ENCODE measurements at regions not wholly inside any gene's neighbourhood (a gene's known extent, or its start where the extent isn't known, plus 50 kb on each side); places are given as distances from the start of the nearest gene placed in this dataset.

DNA sequence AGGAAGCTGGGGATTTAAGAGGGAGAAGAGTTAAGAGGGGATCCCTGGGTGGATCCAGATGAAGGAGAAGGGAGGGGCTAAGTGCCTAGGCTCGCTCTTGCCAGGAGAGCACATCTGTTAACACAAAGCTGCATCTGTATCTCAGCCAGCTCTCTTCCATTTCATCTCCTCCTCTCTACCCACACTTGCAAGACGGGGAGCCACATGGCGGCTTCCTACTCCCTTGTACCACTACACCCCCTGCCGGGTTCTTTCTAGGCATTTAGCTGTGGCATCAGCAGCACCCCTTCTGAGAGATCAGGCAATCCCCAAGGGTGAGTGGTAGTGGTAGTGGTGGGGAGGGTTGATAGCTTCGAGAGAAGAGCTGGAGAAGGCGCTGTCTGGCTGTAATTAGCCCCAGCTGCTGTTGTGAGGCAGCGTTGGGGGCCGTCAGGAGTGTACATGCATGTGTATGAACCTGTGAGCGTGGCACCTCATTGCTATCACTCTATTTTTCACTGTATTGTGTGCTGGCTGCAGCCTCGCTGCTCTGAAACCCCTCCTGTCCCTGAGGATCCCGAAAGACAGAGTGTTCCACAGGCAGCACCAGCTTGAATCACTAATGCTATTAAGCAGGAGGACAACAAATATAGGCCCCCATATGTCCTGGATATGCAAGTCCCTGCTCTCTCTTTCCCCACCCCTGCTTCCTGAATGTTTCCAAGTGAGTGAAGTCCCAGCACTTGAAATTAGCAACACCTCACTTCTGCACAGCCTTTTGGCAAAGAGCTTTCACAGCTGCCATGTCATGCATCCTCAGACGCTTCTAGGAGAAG, 73.7 kb downstream of the RTL9 start:
- no peak overlapping the region for H3K4me3 ChIP-seq (ENCODE audit: low read length)
- no peak for DNase-seq (ENCODE audit: low read depth)
- TF ChIP-seq, protein P1, sequence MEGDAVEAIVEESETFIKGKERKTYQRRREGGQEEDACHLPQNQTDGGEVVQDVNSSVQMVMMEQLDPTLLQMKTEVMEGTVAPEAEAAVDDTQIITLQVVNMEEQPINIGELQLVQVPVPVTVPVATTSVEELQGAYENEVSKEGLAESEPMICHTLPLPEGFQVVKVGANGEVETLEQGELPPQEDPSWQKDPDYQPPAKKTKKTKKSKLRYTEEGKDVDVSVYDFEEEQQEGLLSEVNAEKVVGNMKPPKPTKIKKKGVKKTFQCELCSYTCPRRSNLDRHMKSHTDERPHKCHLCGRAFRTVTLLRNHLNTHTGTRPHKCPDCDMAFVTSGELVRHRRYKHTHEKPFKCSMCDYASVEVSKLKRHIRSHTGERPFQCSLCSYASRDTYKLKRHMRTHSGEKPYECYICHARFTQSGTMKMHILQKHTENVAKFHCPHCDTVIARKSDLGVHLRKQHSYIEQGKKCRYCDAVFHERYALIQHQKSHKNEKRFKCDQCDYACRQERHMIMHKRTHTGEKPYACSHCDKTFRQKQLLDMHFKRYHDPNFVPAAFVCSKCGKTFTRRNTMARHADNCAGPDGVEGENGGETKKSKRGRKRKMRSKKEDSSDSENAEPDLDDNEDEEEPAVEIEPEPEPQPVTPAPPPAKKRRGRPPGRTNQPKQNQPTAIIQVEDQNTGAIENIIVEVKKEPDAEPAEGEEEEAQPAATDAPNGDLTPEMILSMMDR (conservative IDR thresholded peaks at IDR 0.05; ENCODE audit: low read depth, low read length) = no peak

DNA sequence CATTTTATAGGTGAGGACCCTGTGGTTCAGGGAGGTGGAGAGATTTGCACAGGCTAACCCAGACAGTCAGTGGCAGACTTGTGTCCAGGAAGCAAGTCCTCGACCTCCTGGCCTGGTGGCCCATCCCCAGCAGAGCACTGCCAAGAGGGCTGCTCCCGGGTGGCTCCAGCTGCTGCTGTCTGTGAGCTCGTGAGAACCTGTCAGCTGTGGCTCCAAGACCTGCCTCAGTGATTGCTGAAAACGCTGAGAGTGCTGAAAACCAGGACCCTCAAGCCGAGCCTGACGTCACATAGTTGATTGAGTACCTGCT, 74.2 kb downstream of the RTL9 start:
- TF ChIP-seq, protein P1 (conservative IDR thresholded peaks at IDR 0.05; ENCODE audit: low read depth, low read length) = no peak
- H3K4me3 ChIP-seq (ENCODE audit: low read length) = no peak overlapping the region
- DNase-seq (ENCODE audit: low read depth) = no peak

DNA sequence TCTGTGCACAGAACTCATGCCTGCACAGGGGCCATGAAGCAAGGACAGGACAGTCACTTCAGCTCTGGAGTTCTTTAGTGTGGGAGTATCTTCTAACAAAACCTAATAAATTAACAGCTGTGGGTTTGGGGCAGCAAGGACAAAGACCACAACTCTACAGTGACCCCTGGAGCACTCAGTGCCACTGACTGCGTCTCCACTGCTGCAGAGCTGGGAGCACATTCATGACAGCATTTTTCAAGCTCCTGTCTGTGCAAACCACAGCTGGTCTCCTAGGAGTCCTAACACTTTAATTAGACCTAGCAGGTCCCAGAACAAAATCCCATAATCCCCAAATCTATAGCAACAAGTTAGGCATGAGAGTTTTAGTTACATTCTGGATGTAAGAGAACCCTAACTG, 76.5 kb downstream of the RTL9 start:
- no peak overlapping the region for H3K4me3 ChIP-seq (ENCODE audit: low read length)
- TF ChIP-seq, protein P1 (conservative IDR thresholded peaks at IDR 0.05; ENCODE audit: low read depth, low read length) = no peak
- DNase-seq (ENCODE audit: low read depth) = no peak

DNA sequence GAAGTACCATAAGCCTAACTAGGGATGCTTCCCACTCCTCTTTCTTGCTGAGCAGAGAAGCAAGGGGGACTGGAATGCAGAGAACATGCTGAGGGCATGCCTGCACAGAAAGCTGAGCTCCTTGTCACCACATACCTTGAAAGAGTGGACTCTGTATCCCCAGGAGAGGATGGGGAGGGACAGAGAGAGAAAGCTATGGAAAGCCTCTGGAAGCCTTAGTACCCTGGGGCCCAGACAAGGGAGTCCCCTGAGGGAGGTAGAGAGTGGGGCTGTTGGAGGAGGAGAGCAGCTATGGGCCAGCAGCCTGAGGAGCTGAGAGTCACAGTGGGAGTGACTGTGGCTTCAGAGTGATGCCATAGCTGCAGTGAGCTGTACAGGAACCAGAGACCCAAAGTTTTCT, 77.9 kb downstream of the RTL9 start:
- TF ChIP-seq, protein P1 (conservative IDR thresholded peaks at IDR 0.05; ENCODE audit: low read depth, low read length) = no peak
- no peak for DNase-seq (ENCODE audit: low read depth)
- H3K4me3 ChIP-seq (ENCODE audit: low read length) = no peak overlapping the region

DNA sequence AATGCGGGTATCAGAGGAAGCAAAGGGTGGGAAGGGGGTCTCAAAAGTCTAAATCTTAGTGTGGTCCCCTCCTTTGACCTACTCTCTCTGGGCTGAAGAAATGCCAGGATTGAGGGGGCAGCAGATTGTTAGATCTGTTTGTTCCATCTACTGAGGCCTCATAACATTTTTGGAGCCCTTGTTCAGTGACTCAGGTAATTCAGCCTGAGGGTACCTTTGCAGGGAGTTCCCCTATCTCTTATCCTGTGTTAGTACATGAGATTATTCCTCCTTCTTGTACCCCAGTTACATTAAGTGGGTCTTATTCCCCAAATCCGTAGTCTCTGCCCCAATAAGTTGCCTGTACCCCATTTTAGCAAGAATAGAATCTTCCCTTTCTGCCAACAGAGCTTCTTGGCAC, 79.0 kb downstream of the RTL9 start:
- DNase-seq (ENCODE audit: low read depth) = no peak
- H3K4me3 ChIP-seq (ENCODE audit: low read length) = no peak overlapping the region
- TF ChIP-seq, protein P1 (conservative IDR thresholded peaks at IDR 0.05; ENCODE audit: low read depth, low read length) = no peak

DNA sequence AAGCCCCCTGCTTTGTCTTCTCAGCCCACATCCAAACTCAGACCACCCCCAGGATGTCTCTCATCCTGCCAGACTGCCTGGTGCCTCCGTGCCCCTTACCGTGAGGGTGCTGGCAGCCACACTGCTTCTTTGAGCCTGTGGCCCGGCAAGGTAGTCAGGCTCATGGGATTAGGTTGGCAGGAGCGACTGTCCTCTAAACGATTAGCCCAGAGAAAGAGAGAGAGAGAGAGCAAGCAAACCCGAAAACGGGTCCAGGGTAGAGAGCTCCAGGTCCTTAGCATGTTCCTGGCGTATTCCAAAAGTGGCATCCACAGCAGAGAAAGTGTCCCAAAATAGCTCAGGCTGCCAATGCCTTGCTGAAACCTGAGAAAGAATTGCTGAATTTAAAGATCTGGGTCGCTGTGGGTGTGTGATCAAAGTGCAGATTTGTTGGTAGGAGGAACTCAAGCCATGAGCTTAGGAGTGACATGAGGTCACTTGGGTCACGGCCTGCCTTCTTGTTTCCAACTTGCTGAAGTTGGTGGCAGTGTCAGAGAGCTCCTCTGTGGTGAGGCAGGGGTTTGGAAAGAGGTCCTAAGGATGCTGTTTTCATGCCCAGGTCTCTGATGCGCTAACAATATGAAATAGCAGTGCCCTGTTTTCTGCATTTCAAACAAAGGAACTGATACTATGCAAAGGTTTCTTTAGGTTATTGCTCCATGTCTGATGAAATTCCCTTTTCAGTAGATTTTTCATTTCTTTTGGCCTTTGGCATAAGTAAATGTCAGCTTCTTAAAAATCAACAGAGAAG, 81.6 kb downstream of the RTL9 start:
- no peak overlapping the region for H3K4me3 ChIP-seq (ENCODE audit: low read length)
- no peak for DNase-seq (ENCODE audit: low read depth)
- TF ChIP-seq, protein P1 (conservative IDR thresholded peaks at IDR 0.05; ENCODE audit: low read depth, low read length) = no peak

DNA sequence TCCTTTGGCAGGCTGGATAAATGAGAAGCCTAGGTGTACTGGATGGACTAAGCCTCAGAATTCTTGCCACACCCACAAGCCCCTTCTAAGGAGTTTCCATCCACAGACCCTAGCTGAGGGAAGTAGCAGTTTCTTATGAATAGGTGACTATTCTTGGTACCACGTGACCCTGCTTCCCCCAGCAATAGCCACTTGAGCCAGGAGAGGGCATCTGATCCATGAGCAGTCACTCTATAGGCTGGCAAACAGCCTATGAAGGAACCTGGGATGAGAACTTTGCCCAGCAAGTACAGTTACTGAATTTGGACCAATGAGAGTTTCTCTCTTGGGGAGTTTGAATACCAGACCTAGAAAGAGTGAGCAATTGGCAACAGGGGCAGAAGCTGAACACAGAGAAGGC, 84.0 kb downstream of the RTL9 start:
- H3K4me3 ChIP-seq (ENCODE audit: low read length) = no peak overlapping the region
- TF ChIP-seq, protein P1 (conservative IDR thresholded peaks at IDR 0.05; ENCODE audit: low read depth, low read length) = peak; percentile 40
- no peak for DNase-seq (ENCODE audit: low read depth)
